Ovary (tissue), 3 donors: ENCODE measurements at regions not wholly inside any gene's neighbourhood (a gene's known extent, or its start where the extent isn't known, plus 50 kb on each side); places are given as distances from the start of the nearest gene placed in this dataset.

Source experiments
- CTCF ChIP-seq, 3 donors: fragments of 450-650 bp in 2 of 3; fragments of 200-600 bp in 1 of 3; IDR thresholded peaks; one replicate each; pipeline versions ENCODE4 v1.5.1 to v1.8.0; 2016 to 2022; ENCODE audit warnings: antibody characterized with exemption in 3 of 3, mild to moderate bottlenecking in 1 of 3
- EP300 ChIP-seq: sonication (generic); formaldehyde crosslinking; IDR thresholded peaks from one replicate; pipeline ENCODE4 v1.6.1; 2017; ENCODE audit warnings: antibody characterized with exemption
- POLR2A ChIP-seq: fragments of 450-650 bp; IDR thresholded peaks from one replicate; pipeline ENCODE4 v1.6.1; 2017; ENCODE audit warnings: antibody characterized with exemption, mild to moderate bottlenecking, moderate library complexity
- donor health status: DM: no; HTN: no; CAD: no.

GRCh38 chr5:107011605-107012004 is 659.1 kb downstream of the EFNA5 start:
- TF ChIP-seq POLR2A (no peak), CTCF (IDR thresholded peaks at IDR 0.05) (no peak), EP300 (no peak)
